ENCODE measurements at regions not wholly inside any gene's neighbourhood (a gene's known extent, or its start where the extent isn't known, plus 50 kb on each side); places are given as distances from the start of the nearest gene placed in this dataset.

GRCh38 chr1:106755682-106756406 is 300.6 kb upstream of the PRMT6 start:
- TF ChIP-seq SIN3A (IDR thresholded peaks at IDR 0.05; ENCODE audit: borderline replicate concordance, insufficient read depth, low read length) (no peak), FOXP2 (optimal IDR thresholded peaks at IDR 0.05; ENCODE audit: borderline replicate concordance, extremely low read depth, extremely low read length, insufficient read depth) (no peak), POLR2AphosphoS5 (IDR thresholded peaks at IDR 0.05; ENCODE audit: low read depth, low read length) (no peak), REST (IDR thresholded peaks at IDR 0.05; ENCODE audit: insufficient read depth in 1 of 2, low read depth in 2 of 2, low read length in 2 of 2) (no peak), TAF1 (IDR thresholded peaks at IDR 0.05; ENCODE audit: borderline replicate concordance, insufficient read depth, low read length) (no peak)

- TF ChIP-seq REST (IDR thresholded peaks at IDR 0.05; ENCODE audit: insufficient read depth in 1 of 2, low read depth in 2 of 2, low read length in 2 of 2) (no peak), TAF1 (IDR thresholded peaks at IDR 0.05; ENCODE audit: borderline replicate concordance, insufficient read depth, low read length) (no peak), POLR2AphosphoS5 (IDR thresholded peaks at IDR 0.05; ENCODE audit: low read depth, low read length) (no peak), SIN3A (IDR thresholded peaks at IDR 0.05; ENCODE audit: borderline replicate concordance, insufficient read depth, low read length) (no peak), FOXP2 (optimal IDR thresholded peaks at IDR 0.05; ENCODE audit: borderline replicate concordance, extremely low read depth, extremely low read length, insufficient read depth) (no peak)
These were observed 299.7 kb upstream of the PRMT6 start for GRCh38 chr1:106756752-106757151.

GRCh38 chr1:106768077-106768476 is 288.4 kb upstream of the PRMT6 start:
- TF ChIP-seq TAF1 (IDR thresholded peaks at IDR 0.05; ENCODE audit: borderline replicate concordance, insufficient read depth, low read length): no peak
- no peak for TF ChIP-seq FOXP2 (optimal IDR thresholded peaks at IDR 0.05; ENCODE audit: borderline replicate concordance, extremely low read depth, extremely low read length, insufficient read depth)
- no peak for TF ChIP-seq POLR2AphosphoS5 (IDR thresholded peaks at IDR 0.05; ENCODE audit: low read depth, low read length)

- TF ChIP-seq FOXP2 (optimal IDR thresholded peaks at IDR 0.05; ENCODE audit: borderline replicate concordance, extremely low read depth, extremely low read length, insufficient read depth) (no peak), POLR2AphosphoS5 (IDR thresholded peaks at IDR 0.05; ENCODE audit: low read depth, low read length) (no peak), REST (IDR thresholded peaks at IDR 0.05; ENCODE audit: insufficient read depth in 1 of 2, low read depth in 2 of 2, low read length in 2 of 2) (no peak), TAF1 (IDR thresholded peaks at IDR 0.05; ENCODE audit: borderline replicate concordance, insufficient read depth, low read length) (no peak), SIN3A (IDR thresholded peaks at IDR 0.05; ENCODE audit: borderline replicate concordance, insufficient read depth, low read length) (no peak)
These were observed 288.0 kb upstream of the PRMT6 start for GRCh38 chr1:106768501-106768900.

GRCh38 chr1:106773206-106773605 is 283.3 kb upstream of the PRMT6 start:
- TF ChIP-seq FOXP2 (optimal IDR thresholded peaks at IDR 0.05; ENCODE audit: borderline replicate concordance, extremely low read depth, extremely low read length, insufficient read depth) (no peak), SIN3A (IDR thresholded peaks at IDR 0.05; ENCODE audit: borderline replicate concordance, insufficient read depth, low read length) (no peak), POLR2AphosphoS5 (IDR thresholded peaks at IDR 0.05; ENCODE audit: low read depth, low read length) (no peak), REST (IDR thresholded peaks at IDR 0.05; ENCODE audit: insufficient read depth in 1 of 2, low read depth in 2 of 2, low read length in 2 of 2) (no peak), TAF1 (IDR thresholded peaks at IDR 0.05; ENCODE audit: borderline replicate concordance, insufficient read depth, low read length) (no peak)
